ENCODE measurements at regions not wholly inside any gene's neighbourhood (a gene's known extent, or its start where the extent isn't known, plus 50 kb on each side); places are given as distances from the start of the nearest gene placed in this dataset.

GRCh38 chr3:127139601-127140500, 53.1 kb upstream of the PRR23E start:
- no peak for DNase-seq

GRCh38 chr3:127140501-127141460, 52.1 kb upstream of the PRR23E start:
- no peak for DNase-seq

- DNase-seq = peak; percentile 97
Observed at GRCh38 chr3:127141921-127142730, 50.8 kb upstream of the PRR23E start.

Data from DMS79 treated with DMSO at 0.1 percent for 48 hours (cell line).